Duodenal mucosa (tissue), 2 donors: ENCODE measurements at regions not wholly inside any gene's neighbourhood (a gene's known extent, or its start where the extent isn't known, plus 50 kb on each side); places are given as distances from the start of the nearest gene placed in this dataset.
"Not testable (repeated sequence)": the region's sequence is repeated elsewhere in the genome, so short reads cannot be mapped to it uniquely, and the experiment has no call there.

ENCODE experiments used
- H3K27ac ChIP-seq: one replicate; pipeline ENCODE4 v1.7.0; 2013; ENCODE audit warnings: low read depth, low read length
- H3K27me3 ChIP-seq, 2 donors: one replicate each; pipeline ENCODE4 v1.7.0; 2013; ENCODE audit warnings: low read length in 2 of 2, control low read depth in 1 of 2; ENCODE audit not compliant: insufficient read depth in 2 of 2, control insufficient read depth in 1 of 2
- H3K36me3 ChIP-seq, 2 donors: one replicate each; pipeline ENCODE4 v1.7.0; 2013; ENCODE audit warnings: low read length in 2 of 2, control low read depth in 1 of 2; ENCODE audit not compliant: insufficient read depth in 2 of 2, control insufficient read depth in 1 of 2
- H3K4me1 ChIP-seq, 2 donors: one replicate each; pipeline ENCODE4 v1.7.0; 2013; ENCODE audit warnings: low read length in 2 of 2, control low read depth in 1 of 2; ENCODE audit not compliant: insufficient read depth in 2 of 2, control insufficient read depth in 1 of 2
- H3K4me3 ChIP-seq, 2 donors: one replicate each; pipeline ENCODE4 v1.7.0; 2013; ENCODE audit warnings: low read length in 2 of 2, low read depth in 1 of 2
- H3K9ac ChIP-seq, 2 donors: one replicate each; pipeline ENCODE4 v1.7.0; 2013; ENCODE audit warnings: low read length in 2 of 2, low read depth in 1 of 2
- H3K9me3 ChIP-seq, 2 donors: one replicate each; pipeline ENCODE4 v1.7.0; 2013; ENCODE audit warnings: low read length in 2 of 2, control low read depth in 1 of 2; ENCODE audit not compliant: control insufficient read depth in 1 of 2

DNA sequence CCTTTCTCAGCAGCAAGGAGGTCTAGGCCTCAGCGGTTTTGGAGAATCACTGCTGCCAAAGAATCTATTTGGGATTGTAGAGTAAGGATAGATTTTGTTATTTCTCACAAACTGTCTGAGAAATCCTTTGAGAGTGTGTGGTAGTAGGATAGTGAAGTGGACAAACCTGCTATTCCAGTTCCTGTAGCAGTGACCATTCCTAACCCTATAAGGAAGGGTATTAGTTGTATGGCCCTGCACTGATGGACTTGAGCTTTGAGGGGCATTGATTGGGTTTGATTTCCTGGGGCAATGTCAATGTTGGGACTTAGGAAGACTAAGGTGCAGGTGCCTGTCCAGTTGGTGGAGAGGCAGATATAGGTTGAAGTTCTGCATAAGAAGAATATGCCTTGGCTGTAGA lies 93.6 kb upstream of the TERB2 start:
- not testable (repeated sequence) for H3K36me3 ChIP-seq, H3K4me3 ChIP-seq, H3K9me3 ChIP-seq, H3K9ac ChIP-seq, H3K27ac ChIP-seq, H3K4me1 ChIP-seq, H3K27me3 ChIP-seq

DNA sequence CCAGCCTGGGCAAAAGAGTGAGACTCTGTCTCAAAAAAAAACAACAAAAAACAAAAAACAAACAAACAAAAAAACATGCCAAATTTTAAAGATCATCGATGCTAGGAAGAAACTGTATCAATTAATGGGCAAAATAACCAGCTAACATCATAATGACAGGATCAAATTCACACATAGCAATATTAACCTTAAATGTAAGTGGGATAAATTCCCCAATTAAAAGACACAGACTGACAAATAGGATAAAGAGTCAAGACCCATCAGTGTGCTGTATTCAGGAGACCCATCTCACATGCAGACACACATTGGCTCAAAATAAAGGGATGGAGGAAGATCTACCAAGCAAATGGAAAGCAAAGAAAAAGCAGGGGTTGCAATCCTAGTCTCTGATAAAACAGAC lies 88.4 kb upstream of the TERB2 start:
- H3K4me3 ChIP-seq, H3K4me1 ChIP-seq: not testable (repeated sequence)

DNA sequence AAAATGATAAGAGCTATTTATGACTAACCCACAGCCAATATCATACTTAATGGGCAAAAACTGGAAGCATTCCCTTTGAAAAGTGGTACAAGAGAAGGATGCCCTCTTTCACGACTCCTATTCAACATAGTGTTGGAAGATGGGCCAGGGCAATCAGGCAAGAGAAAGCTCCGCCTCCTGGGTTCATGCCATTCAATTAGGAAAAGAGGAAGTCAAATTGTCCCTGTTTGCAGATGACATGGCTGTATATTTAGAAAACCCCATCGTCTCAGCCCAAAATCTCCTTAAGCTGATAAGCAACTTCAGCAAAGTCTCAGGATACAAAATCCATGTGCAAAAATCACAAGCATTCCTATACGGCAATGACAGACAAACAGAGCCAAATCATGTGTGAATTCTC lies 86.4 kb upstream of the TERB2 start:
- H3K36me3 ChIP-seq, H3K9ac ChIP-seq, H3K9me3 ChIP-seq, H3K27ac ChIP-seq, H3K27me3 ChIP-seq, H3K4me1 ChIP-seq, H3K4me3 ChIP-seq: not testable (repeated sequence)

More for the DNA sequence above, 88.4 kb upstream of the TERB2 start:
- H3K36me3 ChIP-seq, H3K9me3 ChIP-seq, H3K27ac ChIP-seq, H3K27me3 ChIP-seq, H3K9ac ChIP-seq: not testable (repeated sequence)

DNA sequence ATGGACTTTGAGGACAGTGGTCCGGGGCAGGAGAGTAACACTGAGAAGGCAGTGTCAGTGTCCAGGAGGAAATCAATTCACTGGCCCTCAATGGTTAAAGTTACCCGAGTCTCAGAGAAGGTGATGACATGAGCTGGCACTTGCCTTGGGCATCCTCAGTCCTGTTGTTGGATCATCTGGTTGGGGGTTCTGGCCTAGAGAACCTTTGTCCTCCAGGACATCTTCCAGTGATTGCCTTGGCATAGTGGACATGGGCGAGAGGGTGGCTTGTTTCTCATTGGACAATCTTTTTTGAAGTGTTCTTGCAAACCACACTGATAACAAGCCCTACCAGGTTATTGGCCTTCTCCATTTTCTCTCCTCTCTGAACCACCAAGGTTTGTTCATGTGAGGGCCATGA lies 83.4 kb upstream of the TERB2 start:
- H3K9me3 ChIP-seq: peaks cover 13 to 19% of the 10 kb centered on the region in 2 donors

DNA sequence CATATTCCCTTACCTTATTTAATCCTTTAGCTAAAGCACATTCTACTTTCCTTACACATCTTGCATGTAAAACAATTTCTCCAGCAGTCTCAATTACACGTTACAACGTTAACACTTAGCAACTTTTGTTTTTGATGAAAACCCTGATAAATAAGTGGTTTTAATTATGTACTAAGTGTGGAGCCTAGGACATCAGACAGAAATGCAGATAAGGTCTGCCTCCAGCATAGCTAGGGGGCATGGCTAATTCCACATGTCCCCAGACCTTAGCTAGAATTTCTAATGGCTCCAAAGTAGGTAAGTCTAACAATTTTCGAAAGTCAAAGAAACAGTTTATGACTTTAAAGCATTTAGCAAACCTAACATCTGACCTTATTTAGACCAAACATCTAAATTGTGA lies 77.4 kb upstream of the TERB2 start:
- H3K9me3 ChIP-seq: peaks cover 13 to 23% of the 10 kb centered on the region in 2 donors
- H3K36me3 ChIP-seq: no peaks in the 10 kb centered on the region
- no peak overlapping the region for H3K4me3 ChIP-seq
- no peaks in the 10 kb centered on the region for H3K27me3 ChIP-seq
- H3K4me1 ChIP-seq: no peaks in the 10 kb centered on the region
- no peak overlapping the region for H3K27ac ChIP-seq
- H3K9ac ChIP-seq: no peak overlapping the region

More for the DNA sequence above, 83.4 kb upstream of the TERB2 start:
- no peak overlapping the region for H3K27ac ChIP-seq
- no peaks in the 10 kb centered on the region for H3K27me3 ChIP-seq
- no peaks in the 10 kb centered on the region for H3K4me1 ChIP-seq
- no peaks in the 10 kb centered on the region for H3K36me3 ChIP-seq
- no peak overlapping the region for H3K4me3 ChIP-seq
- H3K9ac ChIP-seq: no peak overlapping the region

DNA sequence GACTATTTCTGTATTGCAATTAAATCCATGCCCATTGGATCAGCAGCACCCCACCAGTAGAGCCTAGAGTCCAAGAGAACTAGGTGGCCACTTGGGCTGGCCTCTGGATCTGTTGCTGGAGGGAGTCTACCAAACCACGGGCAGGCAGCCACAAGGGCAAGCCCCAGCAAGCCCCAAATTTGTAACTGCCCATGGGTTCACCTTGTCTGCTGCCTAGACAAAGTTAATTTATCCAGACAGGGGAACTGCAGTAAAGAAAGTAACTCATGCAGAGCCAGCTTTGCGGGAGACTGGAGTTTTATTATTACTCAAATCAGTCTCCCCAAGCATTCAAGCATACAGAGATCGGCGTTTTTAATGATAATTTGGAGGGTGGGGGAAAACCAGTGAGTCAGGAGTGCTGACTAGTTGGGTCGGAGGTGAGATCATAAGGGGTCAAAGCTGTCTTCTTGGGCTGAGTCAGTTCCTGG lies 74.0 kb upstream of the TERB2 start:
- Histone ChIP-seq H3K9ac (no peak overlapping the region), H3K36me3 (no peaks in the 10 kb centered on the region), H3K27me3 (no peaks in the 10 kb centered on the region), H3K9me3 (peaks cover 0 to 4% of the 10 kb centered on the region in 2 donors), H3K27ac (no peak overlapping the region), H3K4me1 (no peaks in the 10 kb centered on the region), H3K4me3 (no peak overlapping the region)

DNA sequence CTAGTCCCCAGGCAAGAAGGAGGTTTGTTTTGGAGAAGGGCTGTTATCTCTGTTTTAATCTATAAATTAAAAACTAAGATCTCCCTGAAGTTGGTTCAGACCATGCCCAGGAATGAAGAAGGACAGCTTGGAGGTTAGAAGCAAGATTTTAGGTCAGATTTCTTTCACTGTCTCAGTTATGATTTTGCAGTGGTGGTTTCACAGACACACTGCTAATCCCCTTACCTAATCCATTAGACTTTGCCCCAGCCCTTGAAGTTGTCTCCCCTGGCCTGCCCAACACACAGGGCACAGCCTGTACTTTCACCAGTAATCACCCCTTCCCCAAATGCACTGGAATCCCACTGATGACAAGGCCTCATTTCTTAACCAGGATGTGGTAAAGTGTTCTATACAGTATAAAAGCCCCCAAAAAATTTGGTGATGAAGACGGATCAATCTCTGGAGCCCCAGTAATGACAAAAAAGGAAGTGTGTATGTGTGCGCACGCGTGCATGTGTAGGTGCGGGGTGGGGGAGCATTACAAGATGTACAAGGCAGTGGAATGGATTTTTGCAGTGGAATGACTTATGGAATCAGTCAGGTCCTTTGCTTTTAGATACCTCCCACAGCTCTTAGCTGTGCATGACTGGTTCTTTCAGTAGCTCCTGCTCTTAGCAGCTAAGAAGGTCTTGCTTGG lies 73.1 kb upstream of the TERB2 start:
- H3K9me3 ChIP-seq: peaks cover 0 to 4% of the 10 kb centered on the region in 2 donors
- H3K36me3 ChIP-seq: no peaks in the 10 kb centered on the region
- no peak overlapping the region for H3K27ac ChIP-seq
- no peak overlapping the region for H3K4me3 ChIP-seq
- H3K27me3 ChIP-seq: no peaks in the 10 kb centered on the region
- no peak overlapping the region for H3K9ac ChIP-seq
- H3K4me1 ChIP-seq: no peaks in the 10 kb centered on the region

DNA sequence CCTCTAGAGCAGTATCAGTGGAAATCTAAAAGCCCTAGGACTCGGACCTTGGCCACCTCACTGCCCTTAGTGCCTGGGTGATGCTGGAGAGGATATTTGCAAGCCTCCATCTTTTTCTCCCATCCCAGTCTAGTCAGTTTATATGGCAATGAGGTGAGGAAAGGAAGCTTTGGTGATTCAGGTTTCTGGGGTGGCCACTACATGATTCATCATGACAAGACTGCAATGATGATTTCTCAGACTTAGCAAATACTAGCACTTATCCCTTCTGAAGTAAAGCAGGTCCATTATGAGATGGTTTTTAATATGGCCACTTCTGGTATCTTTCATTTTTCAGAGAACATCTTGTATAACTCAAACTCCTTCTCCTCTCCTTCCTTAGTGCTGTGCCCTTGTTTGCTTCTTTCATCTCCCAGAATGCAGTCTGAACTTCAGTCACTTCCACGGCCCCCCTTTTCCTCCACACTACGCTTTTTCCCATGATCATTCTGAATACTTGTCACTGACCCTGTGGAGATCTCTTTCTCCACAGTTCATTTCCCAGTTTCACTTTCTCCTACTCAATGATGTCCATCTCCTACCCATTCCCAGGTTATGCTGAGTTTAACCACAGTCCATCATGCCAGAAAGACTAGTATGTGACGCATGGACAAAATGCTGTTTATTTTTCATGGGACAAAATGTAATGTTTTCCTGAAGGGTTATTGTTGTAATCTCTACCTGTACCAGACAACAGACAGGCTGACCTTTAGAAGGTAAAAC lies 57.4 kb upstream of the TERB2 start:
- not testable (repeated sequence) for H3K9me3 ChIP-seq, H3K36me3 ChIP-seq, H3K9ac ChIP-seq, H3K4me1 ChIP-seq, H3K27ac ChIP-seq, H3K4me3 ChIP-seq, H3K27me3 ChIP-seq

DNA sequence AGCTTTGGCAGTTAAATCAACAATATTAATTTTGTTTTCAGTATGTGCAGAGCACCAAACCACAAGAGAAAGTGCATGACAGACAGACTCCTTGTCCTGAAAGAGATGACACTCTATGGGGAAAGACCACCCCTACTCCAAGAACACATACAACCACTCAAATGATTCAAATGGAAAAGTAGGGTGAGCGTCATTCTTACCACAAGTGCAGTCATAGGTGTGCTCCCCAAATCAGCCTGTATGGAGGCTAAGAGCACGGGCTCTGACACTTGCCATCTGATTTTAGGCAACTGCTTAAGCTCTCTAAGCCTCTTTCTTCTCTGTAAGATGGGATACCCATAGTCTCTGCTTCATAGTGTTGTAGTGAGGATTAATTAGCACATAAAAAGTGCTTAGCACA lies 56.7 kb upstream of the TERB2 start:
- not testable (repeated sequence) for H3K9ac ChIP-seq, H3K27me3 ChIP-seq, H3K4me1 ChIP-seq, H3K4me3 ChIP-seq, H3K27ac ChIP-seq, H3K36me3 ChIP-seq, H3K9me3 ChIP-seq

DNA sequence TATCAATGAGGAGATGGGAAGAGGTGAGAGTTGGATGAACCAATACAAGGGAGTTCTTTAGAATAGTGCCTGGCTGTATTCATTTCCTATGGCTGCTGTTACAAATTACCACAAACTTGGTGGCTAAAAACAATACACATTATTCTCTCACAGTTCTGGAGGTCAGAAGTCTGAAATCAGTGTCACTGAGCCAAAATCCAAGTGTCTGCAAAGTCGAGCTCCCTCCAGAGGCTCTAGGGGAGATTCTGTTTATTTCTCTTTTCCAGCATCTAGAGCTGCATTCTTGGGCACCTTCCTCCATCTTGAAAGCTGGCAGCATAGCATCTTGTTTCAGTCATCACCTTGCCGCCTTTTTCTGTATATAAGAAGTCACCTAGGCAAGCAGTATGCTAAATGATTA lies 55.7 kb upstream of the TERB2 start:
- not testable (repeated sequence) for H3K4me1 ChIP-seq, H3K9ac ChIP-seq, H3K9me3 ChIP-seq, H3K4me3 ChIP-seq, H3K27me3 ChIP-seq, H3K36me3 ChIP-seq, H3K27ac ChIP-seq
